ENCODE measurements at regions not wholly inside any gene's neighbourhood (a gene's known extent, or its start where the extent isn't known, plus 50 kb on each side); places are given as distances from the start of the nearest gene placed in this dataset.

DNA sequence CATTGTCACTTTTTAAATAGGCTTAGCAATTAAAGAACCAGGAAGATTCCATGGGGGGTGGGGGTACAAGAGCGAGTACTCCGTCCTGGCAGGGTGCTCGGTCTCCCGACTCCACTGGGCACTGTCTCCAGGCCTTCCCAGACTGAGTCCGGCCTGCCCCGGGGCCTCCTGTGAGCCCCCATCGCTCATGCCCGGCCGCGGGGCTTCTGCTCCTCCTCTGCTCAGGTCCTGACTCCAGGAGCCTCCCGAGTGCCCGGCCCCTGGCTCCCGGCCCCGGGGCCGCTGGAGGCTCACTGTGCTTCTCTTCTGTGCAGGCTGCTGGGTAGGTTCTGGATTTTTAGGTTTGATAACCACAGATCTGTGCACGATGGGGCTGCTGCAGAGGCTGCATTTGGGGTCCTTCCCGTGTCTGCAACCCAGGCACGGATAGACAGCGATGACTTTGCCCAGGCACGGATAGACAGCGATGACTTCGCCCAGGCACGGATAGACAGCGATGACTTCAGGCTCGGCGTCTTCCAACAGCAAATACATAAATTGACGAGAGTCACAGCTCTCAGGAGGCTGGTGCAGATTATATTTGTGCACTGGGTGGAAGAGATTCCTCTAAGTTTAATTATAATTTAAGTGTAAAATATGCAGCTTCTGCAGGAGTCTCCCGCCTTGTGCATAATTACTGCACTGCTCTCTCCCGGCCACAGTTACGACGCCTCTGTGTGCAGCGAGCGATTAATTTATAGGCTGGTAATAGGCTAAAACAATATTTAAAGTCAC is 74.8 kb upstream of the RXRA start:
- no peak for DNase-seq

DNA sequence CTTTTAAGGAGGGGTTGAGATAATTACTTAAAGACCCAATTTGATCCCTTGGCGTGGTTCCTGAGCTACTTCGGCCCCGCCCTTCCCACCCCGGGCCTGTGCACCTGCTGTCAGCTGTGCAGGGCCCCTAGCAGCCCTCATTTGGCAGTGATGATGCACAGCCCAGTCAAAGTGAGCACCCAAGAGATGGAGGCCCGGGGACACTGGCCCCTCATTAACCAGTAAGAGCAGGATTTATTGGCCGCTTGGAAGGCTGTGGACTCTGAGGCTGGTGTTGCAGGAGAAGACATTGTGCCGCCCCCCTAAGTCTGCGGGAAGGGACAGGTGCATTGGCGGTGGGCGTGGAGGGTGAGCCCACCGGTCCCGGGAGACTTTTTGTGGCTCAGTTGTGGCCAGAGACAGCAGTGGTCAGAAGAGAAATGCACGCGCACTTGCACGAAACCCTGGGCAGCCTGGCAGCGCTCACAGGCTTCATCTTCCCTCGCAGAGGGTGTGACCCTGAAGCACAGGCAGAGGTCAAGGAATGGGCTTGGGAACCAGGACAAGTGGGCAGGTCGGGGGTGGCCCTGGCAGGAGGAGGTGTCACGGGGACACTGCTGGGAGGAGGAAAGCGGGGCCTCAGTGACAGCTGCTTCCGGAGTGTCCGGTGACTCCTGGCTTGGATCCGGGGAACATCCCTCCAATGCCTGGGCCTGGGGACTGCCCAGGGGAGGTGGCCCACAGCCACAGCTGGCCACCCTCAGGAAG is 74.0 kb upstream of the RXRA start:
- DNase-seq, result no peak

DNA sequence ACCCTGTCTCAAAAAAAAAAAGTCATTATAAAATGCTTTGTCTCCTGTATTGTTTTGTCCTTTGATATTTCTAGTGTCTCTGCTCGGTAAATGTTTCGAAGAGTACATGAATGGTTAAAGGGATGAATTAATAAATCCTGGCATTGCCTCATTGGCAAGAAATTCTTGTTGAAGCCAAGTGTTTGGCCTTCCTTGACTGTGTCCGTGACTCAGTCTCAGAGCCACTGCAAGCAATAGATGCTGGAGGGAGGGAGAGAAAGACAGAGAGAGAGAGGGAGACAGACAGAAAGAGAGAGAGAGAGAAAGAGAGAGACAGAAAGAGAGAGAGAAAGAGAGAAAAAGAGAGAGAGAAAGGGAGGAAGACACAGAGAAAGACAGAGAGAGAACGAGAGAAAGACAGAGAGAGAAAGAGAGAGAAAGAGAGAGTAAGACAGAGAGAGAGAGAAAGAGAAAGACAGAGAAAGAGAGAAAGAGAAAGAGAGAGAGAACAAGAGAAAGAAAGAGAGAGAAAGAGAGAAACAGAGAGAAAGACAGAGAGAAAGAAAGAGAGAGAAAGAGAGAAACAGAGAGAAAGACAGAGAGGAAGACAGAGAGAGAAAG is 72.5 kb upstream of the RXRA start:
- no peak for DNase-seq

DNA sequence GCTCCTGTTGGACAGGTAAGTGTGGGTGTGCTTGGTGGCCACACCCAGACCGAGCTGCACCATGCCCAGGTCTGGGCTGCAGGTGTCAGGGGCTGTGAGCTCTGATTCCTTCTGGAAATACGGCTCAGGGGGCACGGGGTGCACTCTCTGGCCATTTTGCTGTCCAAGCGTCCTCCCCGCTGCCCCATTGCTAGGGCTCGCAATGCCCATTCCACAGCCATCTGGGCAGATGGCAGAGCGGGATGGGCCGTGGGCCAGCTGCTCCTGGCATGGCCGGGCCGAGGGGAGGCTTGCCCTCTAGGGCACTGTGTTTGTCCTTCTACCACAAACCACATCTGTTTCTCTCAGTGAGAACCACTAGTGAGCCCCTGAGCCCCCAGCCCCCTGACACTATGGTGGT is 67.9 kb upstream of the RXRA start:
- DNase-seq, result no peak

DNA sequence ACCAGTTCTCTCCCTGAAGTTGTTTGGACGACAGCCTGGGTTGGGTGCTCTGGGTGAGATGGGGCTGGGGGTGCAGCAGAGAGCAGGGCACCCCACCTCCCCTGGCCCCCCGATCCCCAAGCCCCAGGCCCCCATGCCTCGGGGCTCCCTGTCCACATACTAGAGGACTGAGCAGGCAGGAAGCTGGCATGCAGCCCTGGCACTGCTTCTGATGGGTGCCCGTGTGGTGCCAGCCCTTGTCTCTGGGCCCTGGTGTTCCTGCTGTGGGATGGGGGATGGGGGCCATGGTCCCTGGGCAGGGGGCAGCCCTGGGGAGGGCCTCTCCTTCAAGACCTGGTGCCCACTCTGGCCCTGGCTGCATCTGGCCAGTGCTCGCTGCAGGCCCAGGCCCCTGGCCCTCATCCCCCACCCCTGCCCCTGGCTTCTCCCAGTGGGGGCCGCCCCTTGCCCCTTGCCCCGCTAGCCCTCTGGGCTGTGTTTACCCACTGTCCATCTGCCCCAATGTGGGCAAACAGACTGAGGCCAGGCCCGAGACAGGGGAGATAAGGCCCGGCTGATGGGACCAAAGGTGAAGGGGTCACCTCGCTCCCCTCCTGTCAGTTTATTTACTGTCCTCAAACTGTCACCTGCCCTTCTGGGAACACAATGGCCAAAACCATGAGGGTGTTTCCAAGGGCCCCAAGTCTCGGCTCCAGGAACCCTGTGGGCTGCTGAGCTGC is 67.3 kb upstream of the RXRA start:
- no peak for DNase-seq

GRCh38 chr9:134259708-134260107 is 66.5 kb upstream of the RXRA start:
- no peak for DNase-seq

DNA sequence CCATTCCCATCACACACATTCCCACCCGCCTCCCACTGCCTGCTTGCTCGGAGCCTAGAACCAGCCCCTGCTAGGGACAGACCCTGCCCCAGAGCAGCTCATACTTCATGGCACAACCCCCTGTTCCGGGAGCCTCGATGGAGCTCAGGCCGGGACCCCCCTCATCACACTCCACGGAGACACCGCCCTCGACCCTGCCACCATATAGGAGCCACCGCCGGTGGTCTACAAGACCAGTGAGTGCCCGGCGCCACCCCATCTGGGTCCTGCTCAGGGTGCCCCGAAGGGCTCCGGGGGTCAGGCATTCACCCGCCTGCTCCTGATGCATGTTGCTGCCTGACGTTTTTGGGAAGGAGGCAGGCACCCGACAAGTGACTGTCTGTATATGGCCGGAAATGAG is 65.5 kb upstream of the RXRA start:
- no peak for DNase-seq

GRCh38 chr9:134262035-134262434 is 64.2 kb upstream of the RXRA start:
- DNase-seq, result no peak

DNA sequence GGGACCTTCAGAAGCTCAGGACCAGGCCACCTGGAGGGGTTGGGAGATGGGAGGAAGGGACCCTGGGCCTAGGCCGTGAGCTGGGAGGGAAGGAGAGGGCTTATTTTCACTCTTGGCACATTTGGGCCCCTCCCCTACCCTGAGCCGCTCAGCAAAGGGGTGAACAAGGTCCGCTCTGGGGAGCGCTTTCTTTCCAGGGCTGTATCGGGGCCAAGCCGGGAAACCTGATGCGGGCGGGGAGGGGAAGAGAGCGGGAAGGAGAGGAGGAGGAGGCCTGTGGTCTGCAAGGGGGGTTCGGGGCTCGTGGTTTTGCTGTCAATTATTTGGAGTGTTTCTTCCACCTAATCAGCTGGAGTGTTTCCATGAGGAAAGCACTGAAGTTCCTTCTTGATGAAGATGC is 62.7 kb upstream of the RXRA start:
- no peak for DNase-seq

GRCh38 chr9:134264169-134264568 is 62.1 kb upstream of the RXRA start:
- DNase-seq, result no peak

DNA sequence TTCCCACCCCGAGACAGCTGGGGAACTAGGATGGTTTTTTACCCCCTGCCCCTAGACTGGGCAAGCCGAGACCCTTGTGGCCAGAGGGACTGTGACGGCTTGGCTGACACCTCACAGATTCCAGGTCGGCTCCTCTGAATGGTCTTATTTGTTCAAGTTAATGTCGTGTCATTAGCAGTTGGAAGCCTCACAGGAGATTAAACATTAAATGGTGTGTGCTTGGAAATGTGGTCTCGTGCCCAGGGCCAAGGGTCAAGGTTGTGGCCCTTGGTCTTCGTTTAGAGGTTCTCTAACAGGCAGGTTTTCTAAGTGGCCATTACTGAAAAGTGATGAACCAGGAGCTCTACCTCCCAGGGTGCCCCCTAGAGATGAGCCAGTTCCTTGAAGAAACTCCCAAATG is 61.2 kb upstream of the RXRA start:
- DNase-seq, result no peak

GRCh38 chr9:134266418-134266817 is 59.8 kb upstream of the RXRA start:
- no peak for DNase-seq

- DNase-seq, result no peak
Measured at GRCh38 chr9:134267305-134267880, 58.9 kb upstream of the RXRA start.

- DNase-seq, result peak; percentile 30
Measured at GRCh38 chr9:134267881-134268724, 58.2 kb upstream of the RXRA start.

GRCh38 chr9:134268747-134269146 is 57.5 kb upstream of the RXRA start:
- no peak for DNase-seq

GRCh38 chr9:134271338-134272301 is 54.6 kb upstream of the RXRA start:
- no peak for DNase-seq

GRCh38 chr9:134272302-134273023 is 53.8 kb upstream of the RXRA start:
- no peak for DNase-seq

GRCh38 chr9:134273647-134274046 is 52.6 kb upstream of the RXRA start:
- no peak for DNase-seq

DNA sequence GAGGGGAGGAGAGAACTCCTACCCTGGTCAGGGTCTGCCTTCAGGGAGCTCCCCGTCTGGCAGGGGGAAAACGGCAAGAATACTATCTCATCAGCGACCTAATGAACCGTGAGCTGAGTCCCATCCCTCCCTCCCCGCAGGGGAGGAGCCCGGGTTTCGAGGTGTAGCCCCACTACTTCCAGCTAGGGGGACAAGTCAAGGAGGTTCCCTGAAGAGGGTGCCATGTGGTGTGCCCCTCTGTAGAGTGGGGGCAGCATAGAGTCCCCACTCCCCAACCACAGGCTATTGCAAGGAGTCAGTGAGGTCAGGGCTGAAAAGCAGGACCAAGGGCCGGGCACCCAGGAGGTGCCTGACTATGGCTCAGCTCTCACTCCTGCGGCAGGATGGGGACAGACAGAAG is 50.9 kb upstream of the RXRA start:
- peak; percentile 4 for DNase-seq
